PC-9 (cell line): ENCODE measurements at regions not wholly inside any gene's neighbourhood (a gene's known extent, or its start where the extent isn't known, plus 50 kb on each side); places are given as distances from the start of the nearest gene placed in this dataset.

Experiments used
- EZH2 ChIP-seq: fragments of 200-600 bp; sonication (generic); IDR thresholded peaks from 2 replicates; pipeline ENCODE4 v1.8.0; 2017; ENCODE audit warnings: antibody characterized with exemption, low read depth
- TF ChIP-seq, protein P1 (sequence below): fragments of 200-600 bp; sonication (generic); conservative IDR thresholded peaks from 2 replicates; pipeline ENCODE4 v1.6.1; 2017; ENCODE audit warnings: mixed run types, antibody characterized with exemption, mild to moderate bottlenecking, moderate library complexity

GRCh38 chr1:185578293-185578692 lies 155.9 kb upstream of the HMCN1 start:
- TF ChIP-seq, protein P1, sequence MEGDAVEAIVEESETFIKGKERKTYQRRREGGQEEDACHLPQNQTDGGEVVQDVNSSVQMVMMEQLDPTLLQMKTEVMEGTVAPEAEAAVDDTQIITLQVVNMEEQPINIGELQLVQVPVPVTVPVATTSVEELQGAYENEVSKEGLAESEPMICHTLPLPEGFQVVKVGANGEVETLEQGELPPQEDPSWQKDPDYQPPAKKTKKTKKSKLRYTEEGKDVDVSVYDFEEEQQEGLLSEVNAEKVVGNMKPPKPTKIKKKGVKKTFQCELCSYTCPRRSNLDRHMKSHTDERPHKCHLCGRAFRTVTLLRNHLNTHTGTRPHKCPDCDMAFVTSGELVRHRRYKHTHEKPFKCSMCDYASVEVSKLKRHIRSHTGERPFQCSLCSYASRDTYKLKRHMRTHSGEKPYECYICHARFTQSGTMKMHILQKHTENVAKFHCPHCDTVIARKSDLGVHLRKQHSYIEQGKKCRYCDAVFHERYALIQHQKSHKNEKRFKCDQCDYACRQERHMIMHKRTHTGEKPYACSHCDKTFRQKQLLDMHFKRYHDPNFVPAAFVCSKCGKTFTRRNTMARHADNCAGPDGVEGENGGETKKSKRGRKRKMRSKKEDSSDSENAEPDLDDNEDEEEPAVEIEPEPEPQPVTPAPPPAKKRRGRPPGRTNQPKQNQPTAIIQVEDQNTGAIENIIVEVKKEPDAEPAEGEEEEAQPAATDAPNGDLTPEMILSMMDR, result no peak
- no peak for TF ChIP-seq EZH2
